ENCODE measurements at regions not wholly inside any gene's neighbourhood (a gene's known extent, or its start where the extent isn't known, plus 50 kb on each side); places are given as distances from the start of the nearest gene placed in this dataset.

GRCh38 chr15:77774350-77774749, 141.6 kb upstream of the LINGO1 start:
- TF ChIP-seq CTCF (IDR thresholded peaks at IDR 0.05), result no peak
- no peak for TF ChIP-seq POLR2A (IDR thresholded peaks at IDR 0.05)

All from ovary (tissue), 3 donors.